H1 (cell line): ENCODE measurements at regions not wholly inside any gene's neighbourhood (a gene's known extent, or its start where the extent isn't known, plus 50 kb on each side); places are given as distances from the start of the nearest gene placed in this dataset.

Source experiments
- CTCF ChIA-PET: fragments of 300-600 bp; sonication (Branson Sonifier 250); formaldehyde crosslinking; loops from one replicate; lab custom pipeline; 2021; ENCODE audit not compliant: partially characterized antibody; lab: Charles Lee
- POLR2A ChIA-PET: fragments of 300-600 bp; sonication (Branson Sonifier 250); formaldehyde crosslinking; loops from one replicate; lab custom pipeline; 2021; ENCODE audit warnings: inconsistent platforms; ENCODE audit not compliant: partially characterized antibody; lab: Charles Lee
- DNase-seq, 2 experiments: peaks; one replicate each; pipeline versions ENCODE4 v3.0.0 to v3.0.0-alpha.2; 2010 to 2022; ENCODE audit warnings: low spot score in 2 of 2, low read depth in 1 of 2, mixed read lengths in 1 of 2
- FAIRE-seq: peaks from 2 replicates; lab custom pipeline; 2011; peaks lifted over from hg19 to GRCh38; lab: Jason Lieb, UNC
- H2AFZ ChIP-seq: 2 replicates; pipeline ENCODE4 v1.8.1; 2012; ENCODE audit warnings: low read length, inconsistent platforms
- H2AK5ac ChIP-seq: 2 replicates; pipeline ENCODE4 v1.6.1; 2013; ENCODE audit warnings: low read depth, low read length
- H2BK120ac ChIP-seq: replicated peaks from 2 replicates; pipeline ENCODE3; 2013; ENCODE audit warnings: low read depth, low read length, inconsistent platforms
- H2BK12ac ChIP-seq: 2 replicates; pipeline ENCODE4 v1.6.1; 2013; ENCODE audit warnings: low read depth, low read length
- H2BK15ac ChIP-seq: 2 replicates; pipeline ENCODE4 v1.6.1; 2013; ENCODE audit warnings: low read length
- H2BK20ac ChIP-seq: 2 replicates; pipeline ENCODE4 v1.6.1; 2013; ENCODE audit warnings: low read length
- H2BK5ac ChIP-seq: 2 replicates; pipeline ENCODE4 v1.6.1; 2013; ENCODE audit warnings: low read depth, low read length
- H3K14ac ChIP-seq: 2 replicates; pipeline ENCODE4 v1.6.1; 2013; ENCODE audit warnings: inconsistent platforms; ENCODE audit not compliant: insufficient read length
- H3K18ac ChIP-seq: 2 replicates; pipeline ENCODE4 v1.6.1; 2013; ENCODE audit warnings: low read length; ENCODE audit errors: extremely low read depth
- H3K23ac ChIP-seq: 2 replicates; pipeline ENCODE4 v1.6.1; 2013; ENCODE audit warnings: inconsistent platforms; ENCODE audit not compliant: insufficient read length
- H3K23me2 ChIP-seq: 2 replicates; pipeline ENCODE4 v1.6.1; 2013; ENCODE audit warnings: low read depth, low read length
- H3K27ac ChIP-seq: 2 replicates; pipeline ENCODE4 v1.6.1; 2011; ENCODE audit warnings: low read depth, low read length, inconsistent platforms
- H3K27me3 ChIP-seq, 4 experiments: replicated peaks in 1 of 4; 1 replicate in 1 of 4; 2 replicates in 3 of 4; pipeline versions ENCODE4 v1.6.1 to v1.8.1; 2011 to 2013; ENCODE audit warnings: low read length in 3 of 4, mild to moderate bottlenecking in 3 of 4, inconsistent platforms in 2 of 4, mixed read lengths in 2 of 4, moderate library complexity in 1 of 4; ENCODE audit not compliant: control insufficient read depth in 3 of 4, insufficient read depth in 3 of 4; ENCODE audit errors: extremely low read depth in 1 of 4
- H3K36me3 ChIP-seq, 4 experiments: 2 replicates each; pipeline versions ENCODE4 v1.6.1 to v1.8.1; 2011 to 2013; ENCODE audit warnings: mild to moderate bottlenecking in 4 of 4, low read length in 3 of 4, moderate library complexity in 2 of 4, control low read depth in 1 of 4, inconsistent platforms in 1 of 4; ENCODE audit not compliant: insufficient read depth in 4 of 4, control insufficient read depth in 2 of 4
- H3K4ac ChIP-seq: replicated peaks from 2 replicates; pipeline ENCODE3; 2013; ENCODE audit warnings: low read length, low read depth, mixed read lengths, inconsistent platforms; ENCODE audit not compliant: insufficient read length
- H3K4me1 ChIP-seq, 4 experiments: replicated peaks in 1 of 4; 1 replicate in 1 of 4; 2 replicates in 3 of 4; pipeline versions ENCODE4 v1.6.1 to v1.8.1; 2011 to 2013; ENCODE audit warnings: low read length in 3 of 4, inconsistent platforms in 2 of 4, mixed read lengths in 1 of 4; ENCODE audit not compliant: insufficient read depth in 4 of 4, control insufficient read depth in 3 of 4
- H3K4me2 ChIP-seq, 2 experiments: 2 replicates each; pipeline versions ENCODE4 v1.6.1 to v1.8.1; 2011 to 2013; ENCODE audit warnings: low read depth in 2 of 2, low read length in 2 of 2, control low read depth in 1 of 2, inconsistent platforms in 1 of 2, mild to moderate bottlenecking in 1 of 2; ENCODE audit not compliant: insufficient read depth in 1 of 2
- H3K4me3 ChIP-seq, 4 experiments: fragments of 200-600, 300-600 bp in 1 of 4; sonication (generic), shearing (Covaris generic), sonication (Bioruptor Twin) in 1 of 4; 2 replicates each; pipeline versions ENCODE4 v1.5.1 to v1.8.1; 2011 to 2016; ENCODE audit warnings: low read length in 4 of 4, low read depth in 3 of 4, control low read depth in 2 of 4, inconsistent platforms in 2 of 4, mild to moderate bottlenecking in 2 of 4, mixed read lengths in 1 of 4, moderate library complexity in 1 of 4; ENCODE audit not compliant: insufficient read depth in 2 of 4; ENCODE audit errors: extremely low read depth in 1 of 4
- H3K56ac ChIP-seq: replicated peaks from 2 replicates; pipeline ENCODE3; 2013; ENCODE audit warnings: low read depth, mild to moderate bottlenecking, mixed read lengths, low read length, inconsistent platforms; ENCODE audit not compliant: insufficient read length
- H3K79me1 ChIP-seq: 2 replicates; pipeline ENCODE4 v1.6.1; 2013; ENCODE audit warnings: low read depth, low read length, control low read depth
- H3K79me2 ChIP-seq, 2 experiments: 2 replicates each; pipeline versions ENCODE4 v1.6.1 to v1.8.1; 2012 to 2013; ENCODE audit warnings: low read length in 2 of 2, mild to moderate bottlenecking in 2 of 2, inconsistent platforms in 1 of 2; ENCODE audit not compliant: insufficient read depth in 2 of 2, control insufficient read depth in 1 of 2
- H3K9ac ChIP-seq, 4 experiments: replicated peaks in 1 of 4; 1 replicate in 1 of 4; 2 replicates in 3 of 4; pipeline versions ENCODE4 v1.6.1 to v1.8.1; 2011 to 2013; ENCODE audit warnings: low read depth in 3 of 4, low read length in 3 of 4, control low read depth in 2 of 4, mild to moderate bottlenecking in 2 of 4, moderate library complexity in 2 of 4, inconsistent platforms in 1 of 4; ENCODE audit errors: extremely low read depth in 1 of 4
- H3K9me3 ChIP-seq, 2 experiments: 2 replicates each; pipeline versions ENCODE4 v1.6.1 to v1.8.1; 2012 to 2013; ENCODE audit warnings: mild to moderate bottlenecking in 2 of 2, moderate library complexity in 2 of 2, control low read depth in 1 of 2, inconsistent platforms in 1 of 2, low read depth in 1 of 2, low read length in 1 of 2, mixed read lengths in 1 of 2; ENCODE audit not compliant: insufficient read depth in 2 of 2
- H4K20me1 ChIP-seq, 2 experiments: replicated peaks in 1 of 2; 2 replicates each; pipeline versions ENCODE3 to v1.8.1; 2011 to 2013; ENCODE audit warnings: inconsistent platforms in 2 of 2, low read length in 2 of 2, mild to moderate bottlenecking in 1 of 2; ENCODE audit not compliant: insufficient read depth in 2 of 2, control insufficient read depth in 1 of 2
- H4K5ac ChIP-seq: 2 replicates; pipeline ENCODE4 v1.6.1; 2013; ENCODE audit warnings: low read length, low read depth, mixed read lengths, inconsistent platforms; ENCODE audit not compliant: insufficient read length
- H4K8ac ChIP-seq: 2 replicates; pipeline ENCODE4 v1.8.0; 2013; ENCODE audit warnings: mild to moderate bottlenecking, moderate library complexity, low read length, inconsistent platforms; ENCODE audit not compliant: insufficient read depth; ENCODE audit errors: extremely low read depth
- H4K91ac ChIP-seq: replicated peaks from 2 replicates; pipeline ENCODE3; 2013; ENCODE audit warnings: low read length, mixed read lengths, inconsistent platforms; ENCODE audit not compliant: insufficient read length
- CBX5 ChIP-seq: fragments of 300-800, 300-1000 bp; sonication (generic); IDR thresholded peaks from 2 replicates; pipeline ENCODE4 v1.7.1; 2016; ENCODE audit warnings: antibody characterized with exemption, low read length, low read depth
- CHD1 ChIP-seq: IDR thresholded peaks from 2 replicates; pipeline ENCODE4 v1.6.1; 2012; ENCODE audit warnings: low read depth, low read length, improper control_type of control experiment
- E2F6 ChIP-seq: IDR thresholded peaks from 2 replicates; pipeline ENCODE4 v1.6.1; 2012; ENCODE audit warnings: inconsistent platforms
- EGR1 ChIP-seq: IDR thresholded peaks from 2 replicates; pipeline ENCODE4 v1.6.1; 2011; ENCODE audit warnings: low read depth, low read length, borderline replicate concordance
- EP300 ChIP-seq, 2 experiments: IDR thresholded peaks; 1 replicate in 1 of 2; 2 replicates in 1 of 2; pipeline ENCODE4 v1.6.1; 2011 to 2012; ENCODE audit warnings: low read depth in 2 of 2, low read length in 2 of 2, mild to moderate bottlenecking in 2 of 2, borderline replicate concordance in 1 of 2, inconsistent platforms in 1 of 2, moderate library complexity in 1 of 2
- KDM1A ChIP-seq: fragments of 200-600, 300-600 bp; sonication (generic); IDR thresholded peaks from 2 replicates; pipeline ENCODE4 v1.7.1; 2016; ENCODE audit warnings: mild to moderate bottlenecking, low read length, borderline replicate concordance
- RNF2 ChIP-seq: fragments of 200-900, 300-1000 bp; sonication (generic); IDR thresholded peaks from 2 replicates; pipeline ENCODE4 v1.7.1; 2016; ENCODE audit warnings: borderline replicate concordance, low read depth, mild to moderate bottlenecking, antibody characterized with exemption, low read length; ENCODE audit not compliant: poor library complexity, severe bottlenecking; ENCODE audit errors: missing control alignments
- SP1 ChIP-seq: IDR thresholded peaks from 2 replicates; pipeline ENCODE4 v1.6.1; 2011; ENCODE audit warnings: low read depth, low read length
- USF2 ChIP-seq: IDR thresholded peaks from 2 replicates; pipeline ENCODE4 v1.6.1; 2011; ENCODE audit warnings: low read length, improper control_type of control experiment
- WGBS, 2 experiments: shearing (Covaris generic) in 1 of 2; methylation state at CpG; one replicate each; pipeline versions ENCODE4 v1.1.6 to v1.1.7; 2013 to 2015; ENCODE audit warnings: low lambda C conversion rate in 2 of 2, mixed read lengths in 2 of 2, inconsistent platforms in 1 of 2, low coverage in 1 of 2, missing lambda C conversion rate in 1 of 2; ENCODE audit not compliant: insufficient replicate concordance in 2 of 2, insufficient coverage in 1 of 2, insufficient read length in 1 of 2; ENCODE audit errors: extremely low coverage in 1 of 2, missing lambda C conversion rate in 1 of 2; 5-methylcytosine and 5-hydroxymethylcytosine counted together

- H4K8ac ChIP-seq, result no peak overlapping the region
- H3K4me3 ChIP-seq, result no peak overlapping the region
- no peak overlapping the region for H3K23ac ChIP-seq
- no peak overlapping the region for H2BK5ac ChIP-seq
- no peak for TF ChIP-seq E2F6
- no peak for TF ChIP-seq EGR1
- no peak for TF ChIP-seq KDM1A
- TF ChIP-seq SP1, result no peak
- no peak for TF ChIP-seq CHD1
- TF ChIP-seq EP300 (IDR thresholded peaks at IDR 0.05; ENCODE audit: borderline replicate concordance in 1 of 2, low read depth in 2 of 2, low read length in 2 of 2), result no peak
- TF ChIP-seq CBX5, result no peak
- TF ChIP-seq USF2, result no peak
- TF ChIP-seq RNF2, result no peak
- TF ChIP-seq, all 59 proteins: peak for 0
- WGBS, 2 experiments, result 75% methylated on average over 3 of the region's 3 CpGs; no CpG with 5 or more reads in 1 of the 2 experiments
- no peak overlapping the region for H2AK5ac ChIP-seq
- H3K4me1 ChIP-seq, result no peaks in the 10 kb centered on the region; a peak in 1 of 7 replicates
- no peak for DNase-seq
- CTCF ChIA-PET, result no interaction called here
- no peaks in the 10 kb centered on the region for H3K79me2 ChIP-seq
- H3K14ac ChIP-seq, result no peak overlapping the region
- no peaks in the 10 kb centered on the region for H3K23me2 ChIP-seq
- H3K4ac ChIP-seq, result no peak overlapping the region
- H3K18ac ChIP-seq, result no peak overlapping the region
- no peaks in the 10 kb centered on the region for H4K20me1 ChIP-seq
- POLR2A ChIA-PET, result no interaction called here
- no peak overlapping the region for H4K5ac ChIP-seq
- H2BK20ac ChIP-seq, result no peak overlapping the region
- no peak for FAIRE-seq
- no peak overlapping the region for H2BK15ac ChIP-seq
- H2BK120ac ChIP-seq, result no peak overlapping the region
- no peaks in the 10 kb centered on the region for H3K27me3 ChIP-seq
- no peaks in the 10 kb centered on the region for H3K79me1 ChIP-seq
- no peak overlapping the region for H3K4me2 ChIP-seq
- H3K36me3 ChIP-seq, result no peaks in the 10 kb centered on the region
- no peak overlapping the region for H3K27ac ChIP-seq
- H3K9me3 ChIP-seq, result peaks cover 3% of the 10 kb centered on the region in 2 experiments; a peak in 1 of 4 replicates
- H3K56ac ChIP-seq, result no peak overlapping the region
- H2BK12ac ChIP-seq, result no peak overlapping the region
- H4K91ac ChIP-seq, result no peak overlapping the region
- H3K9ac ChIP-seq, result no peak overlapping the region
- no peak overlapping the region for H2AFZ ChIP-seq
These were observed 325.8 kb upstream of the PBX1 start for GRCh38 chr1:164233149-164233548.
